IMR-90 (cell line): ENCODE measurements at regions not wholly inside any gene's neighbourhood (a gene's known extent, or its start where the extent isn't known, plus 50 kb on each side); places are given as distances from the start of the nearest gene placed in this dataset.
A peak's percentile ranks its signal among the peaks of the same experiment; 100 is the strongest.

Source experiments
- ATAC-seq: fragments of 200-7000 bp; cut with Tn5 transposase; 2 replicates; pipeline ENCODE4 v1.9.1; 2020; ENCODE audit warnings: low read depth, mild to moderate bottlenecking, moderate library complexity
- BruUV-seq: library from RNA; stranded (reverse); fragments of 400-500 nt; replicated peaks from 2 replicates; lab custom pipeline; 2021; lab: Mats Ljungman, UMichigan
- CTCF ChIA-PET: fragments of 300-600 bp; formaldehyde crosslinking; extraction: SDS; loops from one replicate; lab custom pipeline; 2021; ENCODE audit warnings: antibody characterized with exemption; lab: Yijun Ruan, JAX
- POLR2A ChIA-PET: fragments of 300-600 bp; sonication (Branson Sonifier 250); formaldehyde crosslinking; loops from one replicate; lab custom pipeline; 2022; ENCODE audit warnings: antibody characterized with exemption; ENCODE audit not compliant: unreplicated experiment; lab: Charles Lee
- DNase-seq: peaks from one replicate; pipeline ENCODE4 v3.0.0; 2013
- H2AFZ ChIP-seq: replicated peaks from 2 replicates; pipeline ENCODE3; 2013; ENCODE audit warnings: low read length, mild to moderate bottlenecking; ENCODE audit not compliant: poor library complexity
- H2AK5ac ChIP-seq: 2 replicates; pipeline ENCODE4 v1.6.1; 2013; ENCODE audit warnings: low read depth, low read length, inconsistent platforms
- H2AK9ac ChIP-seq: replicated peaks from 2 replicates; pipeline ENCODE3; 2013; ENCODE audit warnings: mild to moderate bottlenecking, low read depth, low read length, moderate library complexity; ENCODE audit not compliant: poor library complexity
- H2BK120ac ChIP-seq: 2 replicates; pipeline ENCODE4 v1.6.1; 2013; ENCODE audit warnings: low read depth, low read length, inconsistent platforms
- H2BK15ac ChIP-seq: 3 replicates; pipeline ENCODE4 v1.6.1; 2013; ENCODE audit warnings: low read depth, low read length, inconsistent platforms
- H2BK20ac ChIP-seq: 2 replicates; pipeline ENCODE4 v1.6.1; 2013; ENCODE audit warnings: low read depth, mild to moderate bottlenecking, inconsistent platforms, low read length, moderate library complexity
- H2BK5ac ChIP-seq: 2 replicates; pipeline ENCODE4 v1.6.1; 2013; ENCODE audit warnings: mild to moderate bottlenecking, low read depth, low read length, inconsistent platforms; ENCODE audit not compliant: poor library complexity, severe bottlenecking
- H3K14ac ChIP-seq: replicated peaks from 2 replicates; pipeline ENCODE4 v1.6.1; 2013; ENCODE audit warnings: low read depth, low read length, inconsistent platforms
- H3K18ac ChIP-seq: 2 replicates; pipeline ENCODE4 v1.6.1; 2013; ENCODE audit warnings: low read depth, low read length, control low read depth
- H3K23ac ChIP-seq: 2 replicates; pipeline ENCODE4 v1.6.1; 2013; ENCODE audit warnings: low read depth, low read length, inconsistent platforms
- H3K27ac ChIP-seq: 2 replicates; pipeline ENCODE4 v1.5.1; 2013; ENCODE audit warnings: mild to moderate bottlenecking, control low read depth, low read length; ENCODE audit not compliant: insufficient read depth
- H3K27me3 ChIP-seq: 2 replicates; pipeline ENCODE4 v1.6.1; 2013; ENCODE audit warnings: low read length; ENCODE audit not compliant: control insufficient read depth, insufficient read depth
- H3K36me3 ChIP-seq: 2 replicates; pipeline ENCODE4 v1.6.1; 2013; ENCODE audit warnings: low read length, mixed read lengths; ENCODE audit not compliant: control insufficient read depth, insufficient read depth
- H3K4ac ChIP-seq: 2 replicates; pipeline ENCODE4 v1.6.1; 2013; ENCODE audit warnings: low read depth, low read length, inconsistent platforms
- H3K4me1 ChIP-seq: 2 replicates; pipeline ENCODE4 v1.6.1; 2013; ENCODE audit warnings: low read length, mixed read lengths; ENCODE audit not compliant: control insufficient read depth, insufficient read depth
- H3K4me2 ChIP-seq: 2 replicates; pipeline ENCODE4 v1.6.1; 2013; ENCODE audit warnings: low read depth, mild to moderate bottlenecking, control low read depth, low read length, moderate library complexity
- H3K4me3 ChIP-seq: 2 replicates; pipeline ENCODE4 v1.5.1; 2013; ENCODE audit warnings: low read depth, mild to moderate bottlenecking, control low read depth, low read length, moderate library complexity; ENCODE audit not compliant: insufficient read depth
- H3K56ac ChIP-seq: 2 replicates; pipeline ENCODE4 v1.6.1; 2013; ENCODE audit warnings: low read length, inconsistent platforms; ENCODE audit not compliant: insufficient read depth; ENCODE audit errors: extremely low read depth
- H3K79me1 ChIP-seq, 2 experiments: 2 replicates each; pipeline ENCODE4 v1.6.1; 2013; ENCODE audit warnings: low read length in 2 of 2, inconsistent platforms in 1 of 2, low read depth in 1 of 2
- H3K9ac ChIP-seq: 2 replicates; pipeline ENCODE4 v1.6.1; 2013; ENCODE audit warnings: low read depth, low read length, control low read depth
- H3K9me1 ChIP-seq: 2 replicates; pipeline ENCODE4 v1.6.1; 2013; ENCODE audit warnings: low read length, inconsistent platforms; ENCODE audit not compliant: insufficient read depth
- H3K9me3 ChIP-seq: 2 replicates; pipeline ENCODE4 v1.6.1; 2013; ENCODE audit warnings: low read length; ENCODE audit not compliant: control insufficient read depth, insufficient read depth
- H4K20me1 ChIP-seq: 2 replicates; pipeline ENCODE4 v1.6.1; 2013; ENCODE audit warnings: low read length, inconsistent platforms; ENCODE audit not compliant: insufficient read depth
- H4K5ac ChIP-seq: 2 replicates; pipeline ENCODE4 v1.6.1; 2013; ENCODE audit warnings: mild to moderate bottlenecking, low read depth, low read length, control low read depth
- H4K8ac ChIP-seq, 2 experiments: 2 replicates each; pipeline ENCODE4 v1.6.1; 2013; ENCODE audit warnings: low read depth in 2 of 2, low read length in 2 of 2, control low read depth in 1 of 2, inconsistent platforms in 1 of 2
- H4K91ac ChIP-seq: 2 replicates; pipeline ENCODE4 v1.6.1; 2013; ENCODE audit warnings: low read depth, low read length, inconsistent platforms; ENCODE audit not compliant: insufficient read depth
- CEBPB ChIP-seq: IDR thresholded peaks from 2 replicates; pipeline ENCODE4 v1.6.1; 2012; ENCODE audit warnings: low read depth, low read length, improper control_type of control experiment
- FOS ChIP-seq: fragments of 150-350 bp; IDR thresholded peaks from 2 replicates; pipeline ENCODE4 v1.6.1; 2016; ENCODE audit warnings: low read depth, low read length
- WGBS, 2 experiments: methylation state at CpG; one replicate each; pipeline versions ENCODE4 v1.1.5 to v1.1.7; 2013; ENCODE audit warnings: missing lambda C conversion rate in 2 of 2; ENCODE audit not compliant: insufficient read length in 1 of 2; ENCODE audit errors: extremely low coverage in 2 of 2; 5-methylcytosine and 5-hydroxymethylcytosine counted together
- dilution Hi-C: fragments of 300-500 bp; cut with HindIII; formaldehyde crosslinking; loops from one replicate; pipeline ENCODE4 v1.14.3; 2018; ENCODE audit warnings: low sequenced_read_pairs; ENCODE audit not compliant: unreplicated experiment
- in situ Hi-C: fragments of 300-500 bp; cut with MboI; formaldehyde crosslinking; loops from 3 replicates; pipeline ENCODE4 v1.14.3; 2019; ENCODE audit warnings: low sequenced_read_pairs, inconsistent platforms, mixed read lengths
- intact Hi-C: fragments of 100-400 bp; cut with micrococcal nuclease; formaldehyde crosslinking; loops from 2 replicates; pipeline ENCODE4 v1.10.0; 2022

GRCh38 chr5:164051745-164052144 is 546.3 kb downstream of the MAT2B start:
- Histone ChIP-seq H3K27me3 (no peaks in the 10 kb centered on the region), H3K36me3 (no peaks in the 10 kb centered on the region), H3K14ac (no peak overlapping the region), H3K27ac (peak overlapping the region; percentile 40; the same call in 1 of the 2 replicates), H4K20me1 (no peaks in the 10 kb centered on the region), H2AK9ac (no peak overlapping the region), H3K9me1 (no peaks in the 10 kb centered on the region), H3K4me2 (peak overlapping the region; percentile 49; the same call in 1 of the 2 replicates), H2BK15ac (no peak overlapping the region), H3K79me1 (no peaks in the 10 kb centered on the region), H2BK20ac (no peak overlapping the region; the same call in 1 of the 2 replicates), H4K5ac (no peak overlapping the region), H3K23ac (no peak overlapping the region), H3K9me3 (no peaks in the 10 kb centered on the region), H3K9ac (no peak overlapping the region), H2AK5ac (no peak overlapping the region), H2AFZ (no peak overlapping the region), H4K91ac (no peak overlapping the region), H3K18ac (peak overlapping the region; percentile 71), H3K4me1 (no peaks in the 10 kb centered on the region), H2BK5ac (peak overlapping the region; percentile 73), H4K8ac (no peak overlapping the region), H2BK120ac (no peak overlapping the region), H3K56ac (no peak overlapping the region), H3K4me3 (no peak overlapping the region), H3K4ac (no peak overlapping the region)
- TF ChIP-seq CEBPB, result peak; percentile 43; the same call in 1 of the 2 replicates
- TF ChIP-seq FOS, result no peak
- dilution Hi-C loops, result no loop called here
- ATAC-seq, result peak; percentile 69; the same call in 1 of the 2 replicates
- ChIA-PET CTCF (no interaction called here), POLR2A (no interaction called here)
- WGBS, 2 experiments, result no CpG with 5 or more reads among the region's 1 CpG
- intact Hi-C loops, result loop anchor here (5.0 to 10.0 kb wide), 2 partner anchors 303 to 489 kb away; no protein-coding TSS in a partner anchor
- BruUV-seq, result no TSS peak
- peak; percentile 64 for DNase-seq
- in situ Hi-C loops, result no loop called here
